SH-SY5Y (cell line): ENCODE measurements at regions not wholly inside any gene's neighbourhood (a gene's known extent, or its start where the extent isn't known, plus 50 kb on each side); places are given as distances from the start of the nearest gene placed in this dataset.

Experiments
- GATA2 ChIP-seq: IDR thresholded peaks from 2 replicates; pipeline ENCODE4 v1.6.1; 2011; ENCODE audit warnings: mild to moderate bottlenecking, low read depth, low read length
- GATA3 ChIP-seq: IDR thresholded peaks from 2 replicates; pipeline ENCODE4 v1.6.1; 2011; ENCODE audit warnings: low read depth, mild to moderate bottlenecking, low read length, moderate library complexity

GRCh38 chr1:187634940-187635339 lies 806.2 kb downstream of the PLA2G4A start:
- TF ChIP-seq GATA2 (no peak), GATA3 (no peak)
